Keratinocyte (primary cell): ENCODE measurements at regions not wholly inside any gene's neighbourhood (a gene's known extent, or its start where the extent isn't known, plus 50 kb on each side); places are given as distances from the start of the nearest gene placed in this dataset.

Experiments used
- CTCF ChIP-seq, 3 experiments: IDR thresholded peaks in 1 of 3; conservative IDR thresholded peaks in 1 of 3; optimal IDR thresholded peaks in 1 of 3; 2 replicates in 2 of 3; 3 replicates in 1 of 3; pipeline versions ENCODE3 to v1.5.1; 2011; ENCODE audit warnings: low read length in 3 of 3, mild to moderate bottlenecking in 3 of 3, moderate library complexity in 2 of 3, control low read depth in 1 of 3, inconsistent platforms in 1 of 3; ENCODE audit not compliant: insufficient read depth in 2 of 3; ENCODE audit errors: extremely low read depth in 1 of 3
- EZH2 ChIP-seq: IDR thresholded peaks from one replicate; pipeline ENCODE4 v1.6.1; 2012; ENCODE audit warnings: inconsistent platforms, mild to moderate bottlenecking, low read length, moderate library complexity

- no peak for TF ChIP-seq EZH2
- no peak for TF ChIP-seq CTCF (optimal IDR thresholded peaks at IDR 0.05 in 1 of 3, IDR thresholded peaks at IDR 0.05 in 1 of 3, conservative IDR thresholded peaks at IDR 0.05 in 1 of 3; ENCODE audit: extremely low read depth in 1 of 3, insufficient read depth in 2 of 3, low read length in 3 of 3)
These were observed 82.8 kb upstream of the RMP24 start for GRCh38 chr18:35889677-35890076.
